A673 (cell line): ENCODE measurements at regions not wholly inside any gene's neighbourhood (a gene's known extent, or its start where the extent isn't known, plus 50 kb on each side); places are given as distances from the start of the nearest gene placed in this dataset.

Experiments used
- EZH2 ChIP-seq: fragments of 200-600 bp; sonication (generic); IDR thresholded peaks from 2 replicates; pipeline ENCODE4 v1.6.1; 2017; ENCODE audit warnings: borderline replicate concordance, low read depth, mild to moderate bottlenecking, mixed read lengths, antibody characterized with exemption, low read length; ENCODE audit not compliant: poor library complexity, severe bottlenecking
- TF ChIP-seq, protein P1 (sequence below): fragments of 300-800, 200-600 bp; sonication (generic); conservative IDR thresholded peaks from 2 replicates; pipeline ENCODE4 v1.5.1; 2017; ENCODE audit warnings: low read depth, mild to moderate bottlenecking, antibody characterized with exemption, low read length, moderate library complexity, mixed read lengths

DNA sequence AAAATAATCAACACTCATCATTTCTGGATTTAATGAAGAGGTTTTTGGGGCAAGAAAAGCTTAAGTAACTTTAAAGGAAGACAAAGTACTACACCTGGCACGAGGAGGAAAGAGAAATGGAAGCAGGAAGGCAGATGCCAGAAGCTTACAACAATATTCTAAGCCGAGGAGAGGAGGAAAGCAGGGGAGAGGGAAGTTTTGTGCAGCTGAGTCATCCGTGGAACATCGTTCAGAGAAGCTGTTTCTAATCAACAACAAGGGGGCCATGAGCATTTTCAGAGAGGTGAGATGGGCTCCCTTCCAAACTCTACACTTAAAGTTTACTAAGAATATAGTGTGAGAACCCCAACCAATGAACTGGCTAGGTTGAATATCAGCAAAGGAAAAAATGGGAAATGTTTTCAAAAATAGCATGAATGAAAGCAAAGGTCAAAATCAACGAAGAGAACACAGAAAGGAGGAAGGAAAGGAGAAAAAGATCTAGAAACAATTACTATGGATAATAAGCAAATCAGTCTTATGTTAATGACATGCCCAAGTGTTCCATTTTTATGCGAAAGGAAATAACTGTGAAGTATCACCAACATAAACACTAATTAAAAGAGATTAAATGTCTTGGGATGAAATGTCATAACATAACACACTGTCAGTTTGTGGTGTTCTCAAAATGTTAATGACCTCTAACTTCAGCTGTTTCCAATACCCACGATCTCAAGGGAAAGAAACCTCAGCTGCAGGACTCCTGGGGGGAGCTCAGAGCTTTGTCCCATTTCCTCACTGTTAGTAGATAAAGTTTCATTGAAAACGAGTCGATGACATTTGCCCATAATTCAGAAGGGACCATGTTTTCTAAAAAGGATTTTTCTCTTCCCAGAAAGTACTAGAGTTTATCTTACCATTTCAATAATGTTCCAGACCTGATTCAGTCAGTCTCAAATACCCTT lies 203.4 kb upstream of the STXBP5 start:
- TF ChIP-seq, protein P1, sequence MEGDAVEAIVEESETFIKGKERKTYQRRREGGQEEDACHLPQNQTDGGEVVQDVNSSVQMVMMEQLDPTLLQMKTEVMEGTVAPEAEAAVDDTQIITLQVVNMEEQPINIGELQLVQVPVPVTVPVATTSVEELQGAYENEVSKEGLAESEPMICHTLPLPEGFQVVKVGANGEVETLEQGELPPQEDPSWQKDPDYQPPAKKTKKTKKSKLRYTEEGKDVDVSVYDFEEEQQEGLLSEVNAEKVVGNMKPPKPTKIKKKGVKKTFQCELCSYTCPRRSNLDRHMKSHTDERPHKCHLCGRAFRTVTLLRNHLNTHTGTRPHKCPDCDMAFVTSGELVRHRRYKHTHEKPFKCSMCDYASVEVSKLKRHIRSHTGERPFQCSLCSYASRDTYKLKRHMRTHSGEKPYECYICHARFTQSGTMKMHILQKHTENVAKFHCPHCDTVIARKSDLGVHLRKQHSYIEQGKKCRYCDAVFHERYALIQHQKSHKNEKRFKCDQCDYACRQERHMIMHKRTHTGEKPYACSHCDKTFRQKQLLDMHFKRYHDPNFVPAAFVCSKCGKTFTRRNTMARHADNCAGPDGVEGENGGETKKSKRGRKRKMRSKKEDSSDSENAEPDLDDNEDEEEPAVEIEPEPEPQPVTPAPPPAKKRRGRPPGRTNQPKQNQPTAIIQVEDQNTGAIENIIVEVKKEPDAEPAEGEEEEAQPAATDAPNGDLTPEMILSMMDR: no peak
- no peak for TF ChIP-seq EZH2
